NCI-H774 (cell line): ENCODE measurements at regions not wholly inside any gene's neighbourhood (a gene's known extent, or its start where the extent isn't known, plus 50 kb on each side); places are given as distances from the start of the nearest gene placed in this dataset.
"Not testable (repeated sequence)": the region's sequence is repeated elsewhere in the genome, so short reads cannot be mapped to it uniquely, and the experiment has no call there.

Experiments used
- DNase-seq: peaks from one replicate; lab custom pipeline; 2025; lab: John Stamatoyannopoulos, UW

DNA sequence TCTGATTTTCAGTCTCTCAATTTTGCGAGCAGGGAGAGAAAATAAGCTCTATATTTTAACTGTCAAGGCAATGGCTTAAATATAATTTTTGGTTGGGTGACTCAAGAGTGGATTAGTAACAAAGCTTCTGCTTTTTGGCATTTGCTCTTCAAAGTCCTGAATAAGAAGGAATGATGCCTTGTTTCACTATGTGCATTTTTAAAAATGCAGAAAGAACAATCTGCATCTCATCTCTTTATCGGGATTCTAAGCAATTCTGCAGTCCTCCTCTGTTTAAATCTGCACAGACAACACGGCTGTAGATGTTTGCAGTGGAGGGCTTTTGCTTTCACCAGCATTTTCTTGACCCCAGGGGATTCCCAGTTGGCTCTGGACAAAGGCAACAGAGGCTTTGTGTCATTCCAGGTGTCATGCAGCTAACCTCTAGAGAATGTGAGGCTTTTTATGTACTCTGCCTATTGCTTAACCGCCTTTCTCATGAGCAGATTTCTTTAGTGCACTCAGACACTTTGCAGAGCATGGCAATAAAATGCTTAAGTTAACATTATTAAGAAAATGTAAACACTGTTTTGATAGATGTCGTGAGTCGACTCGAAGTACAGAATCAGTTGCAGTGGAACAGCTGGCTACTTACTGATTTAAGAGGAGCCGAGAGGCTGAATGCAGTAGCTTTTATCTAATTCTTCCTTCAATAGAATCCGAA is 783.2 kb upstream of the NEGR1 start:
- DNase-seq: peak; percentile 46

DNA sequence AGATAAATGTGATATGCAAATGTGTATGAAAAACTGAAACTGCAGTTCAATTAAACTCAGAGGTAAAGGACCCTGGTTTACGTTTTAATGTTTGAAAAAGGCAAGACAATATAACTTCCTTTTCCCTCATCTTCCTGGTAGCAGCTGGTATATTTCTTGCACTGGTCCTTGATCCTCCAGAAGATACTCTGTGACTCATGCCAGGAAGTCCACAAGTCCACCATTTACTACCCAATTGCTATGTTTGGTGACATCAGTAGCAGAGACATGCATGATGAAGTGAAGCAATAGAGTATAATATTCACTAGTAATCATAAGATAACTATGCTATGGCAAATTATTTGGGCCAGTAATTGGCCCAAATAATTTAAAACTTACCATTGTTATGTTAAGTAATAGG is 774.5 kb upstream of the NEGR1 start:
- no peak for DNase-seq

GRCh38 chr1:73044241-73045036 is 762.1 kb upstream of the NEGR1 start:
- no peak for DNase-seq

DNA sequence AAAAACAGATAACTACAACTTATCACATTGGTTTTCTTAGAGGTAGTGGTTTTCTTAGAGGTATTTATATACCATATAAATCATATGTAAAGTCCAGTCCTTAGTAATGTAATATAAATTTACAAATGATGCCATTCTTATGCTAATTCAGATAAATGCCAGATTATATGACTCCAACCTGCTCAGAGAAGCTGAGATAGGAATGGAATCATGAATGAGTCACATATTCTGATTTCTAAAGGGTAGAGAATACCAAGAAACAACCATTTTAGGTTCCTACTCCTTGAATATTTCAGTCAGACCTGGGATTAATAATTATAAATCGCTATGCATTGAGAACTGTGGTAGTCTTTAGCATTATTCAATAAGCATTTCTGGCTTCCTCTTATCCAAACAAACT is 760.1 kb upstream of the NEGR1 start:
- DNase-seq: no peak

- no peak for DNase-seq
Measured at GRCh38 chr1:73040811-73041210, 758.5 kb upstream of the NEGR1 start.

DNA sequence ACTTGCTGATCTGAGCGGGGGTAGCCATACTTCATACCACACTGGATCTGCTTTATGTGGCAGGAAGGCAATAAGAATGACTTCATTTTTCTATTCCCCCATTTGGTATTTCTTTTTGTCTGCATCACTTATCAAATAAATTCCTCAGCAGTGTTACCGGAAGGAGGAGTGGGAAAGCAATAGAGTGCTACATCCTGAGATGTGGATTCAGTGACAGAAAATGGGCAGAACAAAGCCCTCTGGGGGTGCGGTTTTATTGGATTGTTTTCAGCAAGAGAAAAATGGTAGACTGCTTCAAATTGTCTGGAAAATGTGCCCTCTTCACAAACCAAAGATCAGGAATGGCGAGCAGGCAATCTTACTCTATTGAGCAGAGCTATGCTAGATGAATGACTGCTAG is 751.9 kb upstream of the NEGR1 start:
- DNase-seq: no peak

DNA sequence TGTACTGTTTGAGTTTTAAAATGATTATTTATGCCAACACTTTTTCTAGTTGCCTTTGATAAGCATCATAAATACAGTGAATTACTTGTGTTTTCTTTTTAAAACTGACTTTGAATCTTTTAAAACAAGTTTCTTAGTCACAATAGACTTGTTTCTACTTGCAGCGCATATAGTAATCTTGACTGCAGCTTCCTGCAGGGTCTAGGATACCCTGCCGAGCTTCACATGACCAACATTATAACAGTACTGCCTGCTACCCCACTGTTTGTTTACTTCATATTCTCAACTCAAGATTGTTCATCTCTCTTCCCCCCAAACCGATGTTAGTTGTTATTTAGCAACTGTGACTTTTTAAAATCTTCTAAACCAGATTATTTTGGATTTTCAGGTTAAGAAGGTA is 751.3 kb upstream of the NEGR1 start:
- DNase-seq: no peak

DNA sequence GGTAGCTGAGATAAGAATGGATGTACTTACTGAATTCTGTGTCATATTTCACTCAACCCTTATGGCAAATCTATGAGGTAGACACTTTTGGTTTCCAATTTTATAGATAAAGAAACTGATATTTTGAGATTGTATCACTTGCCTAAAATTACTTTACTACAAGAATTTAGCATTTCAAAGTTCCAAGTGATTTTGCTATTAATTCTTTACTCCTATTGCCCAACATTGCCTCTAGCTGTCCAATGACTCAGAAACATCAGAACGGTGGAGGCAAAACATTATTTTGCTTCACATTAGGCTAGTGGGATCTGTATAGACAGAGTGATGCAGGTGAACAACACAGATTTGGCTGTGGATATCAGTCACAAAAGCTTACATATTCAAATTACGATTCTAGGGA is 747.2 kb upstream of the NEGR1 start:
- DNase-seq: no peak

- DNase-seq: no peak
Measured at GRCh38 chr1:73026114-73026513, 743.8 kb upstream of the NEGR1 start.

- DNase-seq: no peak
Measured at GRCh38 chr1:73009938-73010337, 727.6 kb upstream of the NEGR1 start.

GRCh38 chr1:73009311-73009710 is 727.0 kb upstream of the NEGR1 start:
- DNase-seq: no peak

DNA sequence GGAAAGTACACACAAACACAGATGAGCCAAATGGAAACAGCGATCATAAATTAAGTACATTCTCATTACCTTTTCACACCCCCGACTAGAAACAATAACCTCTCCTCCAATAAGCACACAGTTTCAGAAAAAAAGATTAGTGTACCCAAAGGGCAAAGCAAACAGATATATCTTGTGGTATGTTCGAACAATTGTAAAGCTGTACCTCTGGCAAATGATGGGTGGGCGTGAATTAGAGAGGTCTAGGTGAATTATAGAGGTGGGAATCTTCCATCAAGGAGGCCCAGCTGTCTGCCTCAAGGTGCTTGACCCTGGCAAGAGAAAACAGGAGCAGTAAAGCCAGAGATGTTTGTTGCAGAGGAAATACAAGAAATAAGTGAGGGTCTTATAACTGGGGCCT is 715.3 kb upstream of the NEGR1 start:
- DNase-seq: no peak

DNA sequence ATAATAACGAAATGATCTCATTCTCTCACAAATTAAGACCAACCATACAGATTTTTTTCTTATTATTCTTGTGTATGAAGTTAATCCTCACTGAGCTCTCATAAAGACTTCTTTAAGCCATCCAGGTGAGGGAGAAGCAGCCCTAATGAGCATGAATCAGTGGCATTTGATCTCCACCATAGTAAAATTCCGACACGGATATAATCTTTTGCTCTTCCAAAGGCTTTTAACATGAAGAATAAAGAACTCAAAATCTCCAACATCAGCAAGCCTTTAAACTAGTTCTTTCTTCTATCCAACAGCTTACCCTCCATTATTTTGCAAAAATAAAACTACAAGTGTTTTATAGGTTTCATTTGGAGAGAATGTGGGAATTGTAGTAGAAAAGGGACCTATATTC is 714.7 kb upstream of the NEGR1 start:
- no peak for DNase-seq

DNA sequence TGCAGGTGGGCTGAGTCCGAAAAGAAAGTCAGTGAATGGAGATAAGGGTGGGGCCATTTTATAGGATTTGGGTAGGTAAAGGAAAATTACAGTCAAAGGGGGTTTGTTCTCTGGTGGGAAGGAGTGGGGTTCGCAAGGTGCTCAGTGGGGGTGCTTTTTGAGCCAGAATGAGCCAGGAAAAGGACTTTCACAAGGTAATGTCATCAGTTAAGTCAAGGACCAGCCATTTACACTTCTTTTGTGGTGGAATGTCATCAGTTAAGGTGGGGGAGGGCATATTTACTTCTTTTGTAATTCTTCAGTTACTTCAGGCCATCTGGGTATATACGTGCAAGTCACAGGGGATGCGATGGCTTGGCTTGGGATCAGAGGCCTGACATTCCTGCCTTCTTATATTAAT is 705.5 kb upstream of the NEGR1 start:
- DNase-seq: not testable (repeated sequence)

GRCh38 chr1:72986591-72987290 is 704.4 kb upstream of the NEGR1 start:
- no peak for DNase-seq

GRCh38 chr1:72985024-72985423 is 702.7 kb upstream of the NEGR1 start:
- not testable (repeated sequence) for DNase-seq

DNA sequence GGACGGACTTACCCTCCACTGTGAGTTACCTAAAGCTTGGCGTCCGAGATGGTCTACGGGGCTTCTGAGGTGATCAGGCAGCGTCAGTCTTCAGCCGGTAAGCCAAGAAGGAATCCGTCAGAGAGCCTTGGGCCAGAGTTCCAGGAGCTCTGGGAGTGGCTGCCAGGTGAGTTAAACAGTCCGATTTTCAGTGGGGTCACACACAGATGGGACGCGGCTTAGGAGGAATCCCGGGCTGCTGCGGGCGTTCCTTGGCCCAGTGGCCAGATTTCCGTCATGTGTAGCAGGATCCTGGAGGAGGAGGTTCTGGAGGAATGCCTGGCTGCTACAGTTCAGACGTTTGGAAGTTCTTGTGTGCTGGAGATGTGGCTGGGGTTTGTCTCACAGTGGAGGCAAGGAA is 700.7 kb upstream of the NEGR1 start:
- not testable (repeated sequence) for DNase-seq

DNA sequence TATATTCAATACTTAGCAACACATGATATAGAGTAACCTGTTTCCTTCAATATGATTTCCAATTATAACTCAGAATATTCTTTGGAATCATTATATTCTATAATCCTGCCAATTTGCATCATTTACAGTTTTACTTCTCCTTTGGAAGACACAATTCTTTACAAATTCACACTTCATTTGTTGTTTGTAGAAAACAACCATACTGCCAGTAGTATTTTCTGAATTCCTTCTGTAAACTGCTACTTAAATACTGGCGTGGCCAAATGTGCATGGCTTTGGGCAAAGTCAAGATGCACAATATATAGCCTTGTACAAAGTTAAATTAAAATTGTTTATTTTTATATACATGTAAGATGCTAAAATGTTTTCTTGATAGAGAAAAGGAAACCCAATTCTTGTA is 687.1 kb upstream of the NEGR1 start:
- DNase-seq: no peak

DNA sequence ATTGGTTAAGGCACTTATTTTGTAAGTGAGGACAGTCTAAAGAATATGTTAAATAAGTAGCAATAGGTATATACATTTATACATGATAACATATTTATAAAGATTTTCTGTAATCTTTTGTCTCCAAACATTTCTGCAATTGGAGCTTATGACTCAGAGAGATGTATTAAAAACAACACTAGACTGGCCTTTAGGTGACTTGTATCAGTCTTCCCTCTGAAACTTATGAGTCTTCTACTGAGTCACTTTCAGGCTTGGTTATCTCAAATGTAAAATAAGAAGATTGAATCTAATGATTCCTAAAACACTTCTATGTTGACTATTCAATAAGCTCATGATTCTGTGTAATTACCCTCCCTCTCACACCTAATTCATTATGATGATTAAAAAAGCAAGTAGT is 672.6 kb upstream of the NEGR1 start:
- no peak for DNase-seq

- DNase-seq: not testable (repeated sequence)
Measured at GRCh38 chr1:72950900-72951299, 668.6 kb upstream of the NEGR1 start.

- DNase-seq: no peak
Measured at GRCh38 chr1:72946903-72947499, 664.7 kb upstream of the NEGR1 start.

DNA sequence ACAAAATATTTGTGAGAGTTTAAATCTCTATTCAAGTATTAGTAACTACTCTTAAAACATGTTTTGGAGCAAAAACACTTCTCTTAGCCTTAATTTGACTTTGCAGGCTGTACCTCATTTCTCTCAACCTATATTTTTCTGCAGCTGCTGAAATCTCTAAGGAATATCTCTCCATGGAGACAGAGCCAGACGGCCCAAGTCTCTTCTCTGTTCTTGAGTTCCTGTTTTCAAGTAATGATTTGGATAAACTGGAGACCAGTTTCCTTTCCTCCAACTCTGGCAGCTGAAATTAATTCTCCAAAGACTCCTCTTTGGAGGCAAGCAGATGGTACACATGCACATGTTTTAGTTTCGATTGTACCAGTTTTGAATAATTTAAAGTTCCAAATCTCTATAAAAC is 659.7 kb upstream of the NEGR1 start:
- no peak for DNase-seq

- no peak for DNase-seq
Measured at GRCh38 chr1:72938408-72938807, 656.1 kb upstream of the NEGR1 start.
